Stimulated activated CD4-positive, alpha-beta T cell treated with anti-CD3 and anti-CD28 coated beads, Interleukin-15, amount 100 ng/mL, for 24 hours (primary cell): ENCODE measurements at regions not wholly inside any gene's neighbourhood (a gene's known extent, or its start where the extent isn't known, plus 50 kb on each side); places are given as distances from the start of the nearest gene placed in this dataset.
"Not testable (repeated sequence)": the region's sequence is repeated elsewhere in the genome, so short reads cannot be mapped to it uniquely, and the experiment has no call there.

Experiments
- DNase-seq: peaks from one replicate; pipeline ENCODE4 v3.0.0-alpha.2; 2020

DNA sequence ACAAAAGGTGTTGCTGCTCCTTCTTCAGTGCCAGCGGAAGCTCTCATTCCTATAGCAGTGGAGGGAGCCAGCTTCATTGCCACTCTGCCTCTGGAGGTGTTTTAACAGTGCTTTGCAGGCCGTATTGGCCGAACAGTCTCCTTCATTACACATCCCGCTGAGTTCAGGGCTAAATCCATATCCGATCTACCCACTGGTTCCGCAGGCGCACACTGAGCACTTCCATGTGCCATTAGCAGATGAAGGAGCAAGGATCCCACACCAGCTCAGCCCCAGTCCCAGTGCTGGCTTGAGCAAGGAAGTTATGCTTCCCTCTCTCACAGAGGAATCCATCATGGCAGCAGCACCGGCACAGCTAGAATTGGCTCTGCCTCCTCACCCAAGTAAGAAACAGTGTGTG lies 121.2 kb upstream of the IRX2 start:
- no peak for DNase-seq

DNA sequence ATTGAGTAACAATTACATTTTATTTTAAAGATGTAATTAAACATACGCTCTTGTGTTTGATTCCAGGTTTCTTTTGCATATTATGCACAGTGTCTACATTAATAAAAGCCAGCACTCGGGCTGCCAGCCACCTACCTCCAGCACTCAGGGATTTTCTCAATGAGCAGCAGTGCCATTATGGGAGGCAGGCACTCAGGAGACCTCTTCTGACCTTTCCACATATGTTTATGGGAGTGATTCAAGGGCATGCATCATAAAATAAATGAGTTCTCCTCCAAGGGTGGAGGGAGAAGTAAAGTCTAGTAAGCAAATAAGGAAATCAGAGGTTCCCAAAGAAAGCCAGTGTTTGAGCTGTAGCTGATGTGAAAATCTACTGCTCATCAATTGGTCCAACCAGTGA lies 119.8 kb upstream of the IRX2 start:
- no peak for DNase-seq

DNA sequence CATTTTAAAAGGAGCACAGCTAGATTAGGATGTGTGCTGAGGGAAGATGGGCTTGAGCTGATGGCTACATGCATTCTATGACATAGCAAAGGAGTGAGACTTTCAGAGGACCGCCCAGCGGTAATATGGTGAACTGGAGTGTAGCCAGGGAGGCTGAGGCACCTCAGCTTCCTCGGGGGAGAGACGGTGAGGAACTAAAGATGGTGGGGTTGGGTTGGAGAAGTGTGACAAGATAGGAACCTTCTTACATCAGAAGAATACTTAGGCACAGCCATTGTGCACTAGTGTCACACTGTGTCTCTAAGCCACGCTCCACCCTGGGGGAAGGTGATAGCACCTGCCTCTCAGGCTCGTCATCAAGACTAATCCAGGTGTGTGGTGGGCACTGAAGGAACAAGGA lies 118.0 kb upstream of the IRX2 start:
- no peak for DNase-seq

DNA sequence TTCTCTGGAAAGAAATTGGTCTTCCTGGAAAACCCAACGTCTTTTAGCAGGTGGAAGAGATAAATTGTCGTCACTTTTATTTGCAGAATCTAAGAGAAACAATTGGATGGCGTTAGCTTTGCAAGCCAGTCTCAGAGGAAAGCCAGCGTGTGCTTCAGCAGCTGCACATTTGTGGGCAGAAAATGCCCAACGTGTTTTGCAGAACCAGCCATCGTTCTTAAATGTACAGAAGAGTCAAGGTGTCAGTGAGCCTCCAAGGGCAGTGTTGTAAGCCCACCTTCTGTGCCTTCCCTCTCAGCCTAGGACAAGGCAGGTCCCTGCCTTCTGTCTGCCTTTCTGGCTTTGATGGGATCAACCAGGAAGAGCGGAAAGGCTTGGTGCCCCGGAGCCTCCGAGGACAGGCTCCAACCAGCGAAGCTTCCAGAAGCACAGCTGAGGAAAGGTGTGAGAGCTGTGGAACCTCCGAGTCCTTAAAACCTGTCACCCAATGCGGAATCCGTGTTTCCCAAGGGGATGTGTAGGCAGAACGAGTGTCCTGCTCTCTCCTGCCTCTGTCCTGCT lies 116.0 kb upstream of the IRX2 start:
- DNase-seq, result no peak

DNA sequence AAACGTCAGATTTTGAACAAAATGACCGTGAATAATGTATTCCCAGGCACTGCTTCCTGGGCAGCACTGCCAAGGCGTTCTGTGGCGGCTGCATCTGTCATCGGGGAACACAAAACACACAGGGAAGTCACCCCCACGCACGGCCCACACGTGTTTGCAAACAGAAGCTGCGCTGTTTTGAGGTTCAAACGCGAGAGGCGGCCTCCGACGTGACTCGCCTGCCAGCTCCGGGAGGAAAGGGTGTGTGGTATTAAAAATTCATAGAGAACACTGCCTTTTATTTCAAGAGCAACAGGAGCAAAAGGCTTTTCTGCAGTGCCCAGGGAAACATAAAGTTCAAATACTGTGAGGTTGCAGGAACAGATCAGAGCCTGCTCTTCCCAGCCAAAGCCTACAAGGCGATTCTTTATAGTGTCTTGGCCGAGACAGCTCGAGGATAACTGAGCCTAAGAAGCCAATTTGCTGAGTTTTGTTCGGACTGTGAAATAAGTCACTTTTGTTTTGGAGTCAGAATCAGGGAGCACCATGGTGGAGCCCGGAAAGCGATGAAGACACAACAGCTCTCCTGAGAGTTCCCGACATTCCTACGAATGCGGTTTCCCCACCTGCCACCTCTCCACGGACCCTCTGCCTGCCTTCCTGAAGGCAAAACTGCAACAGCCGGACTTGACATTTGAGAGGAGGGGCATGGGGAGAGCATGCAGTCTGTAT lies 115.3 kb upstream of the IRX2 start:
- no peak for DNase-seq

DNA sequence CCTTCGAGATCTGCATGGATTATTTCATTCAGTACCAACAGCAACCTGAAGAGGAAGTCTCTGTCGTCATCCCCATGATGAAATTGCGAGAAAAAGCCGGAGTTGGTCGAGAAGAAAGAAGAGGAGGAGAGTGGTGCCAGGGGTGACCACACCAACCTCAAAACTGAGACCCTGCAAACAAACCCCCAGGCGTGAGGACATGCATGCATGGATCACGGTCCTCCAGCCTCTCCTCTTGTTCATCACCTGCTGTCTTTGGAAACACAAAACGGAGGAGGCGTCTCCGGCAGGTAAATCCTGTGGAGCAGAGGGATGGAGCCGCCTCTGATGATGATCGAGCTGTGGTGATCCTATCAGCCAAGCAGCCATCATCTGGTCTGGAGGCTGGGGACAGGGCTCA lies 114.4 kb upstream of the IRX2 start:
- DNase-seq, result no peak

DNA sequence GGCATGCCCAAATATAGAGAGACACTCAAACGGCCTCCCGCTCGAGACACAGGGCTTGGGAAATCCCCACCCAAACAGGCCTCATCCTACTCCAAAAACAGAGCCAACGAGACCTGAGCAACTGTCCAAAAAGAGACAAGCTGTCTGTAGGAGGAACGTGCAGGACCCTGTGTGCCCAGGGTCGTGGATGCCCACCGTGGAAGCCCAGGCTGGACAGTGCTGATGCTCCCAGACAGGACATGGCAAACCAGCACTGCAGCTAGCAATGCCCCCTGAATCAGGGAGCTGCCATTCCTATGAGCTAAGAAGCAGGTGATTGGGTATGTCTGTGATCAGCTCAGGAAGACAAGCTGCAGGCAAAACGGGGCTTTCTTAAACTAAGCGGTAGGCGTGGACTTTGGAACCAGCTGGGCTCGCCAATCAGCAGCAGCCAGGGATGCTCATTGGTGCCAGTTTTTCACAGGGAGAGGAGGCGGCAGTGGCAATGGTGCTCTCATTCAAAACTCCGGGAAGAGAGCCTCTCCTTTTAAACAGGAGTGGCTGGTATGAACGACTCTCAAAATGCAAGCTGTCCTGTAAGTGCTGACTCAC lies 113.1 kb upstream of the IRX2 start:
- DNase-seq, result no peak

DNA sequence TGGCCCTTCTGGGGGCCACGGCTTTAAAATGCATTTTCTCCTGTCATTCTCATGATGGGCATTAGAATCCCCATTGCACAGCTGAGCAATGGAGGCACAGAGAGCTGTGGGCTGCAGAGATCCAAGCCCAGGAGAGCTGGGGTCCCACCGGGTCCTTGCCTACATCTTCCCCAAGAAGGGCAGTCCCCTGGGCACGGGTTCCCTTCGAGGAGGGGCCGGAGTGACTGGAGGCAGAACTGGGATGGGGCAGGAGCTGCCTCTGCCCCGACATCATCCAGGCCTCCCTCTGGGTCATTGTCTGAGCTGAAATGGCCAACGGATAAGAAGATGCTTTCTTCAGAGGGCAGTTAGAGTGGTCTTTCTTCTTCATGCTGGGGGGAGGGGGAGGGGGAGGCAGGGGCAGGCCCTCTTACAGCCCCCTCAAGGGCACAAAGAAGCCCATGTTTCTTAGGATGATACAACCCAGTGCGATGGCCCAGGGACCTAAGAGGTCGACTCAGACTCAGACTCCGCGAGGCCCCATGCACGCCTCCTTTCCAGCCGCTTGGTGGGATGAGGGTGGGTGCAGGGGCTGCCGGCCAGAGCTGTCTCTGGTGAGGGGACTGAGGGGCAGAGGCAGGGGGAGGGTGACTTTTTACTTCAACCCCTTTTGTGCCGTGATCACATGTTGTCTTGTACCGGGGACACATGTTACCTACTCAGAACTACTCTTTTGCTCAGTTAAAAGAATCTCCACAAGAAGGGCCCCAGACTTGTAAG lies 112.4 kb upstream of the IRX2 start:
- no peak for DNase-seq

DNA sequence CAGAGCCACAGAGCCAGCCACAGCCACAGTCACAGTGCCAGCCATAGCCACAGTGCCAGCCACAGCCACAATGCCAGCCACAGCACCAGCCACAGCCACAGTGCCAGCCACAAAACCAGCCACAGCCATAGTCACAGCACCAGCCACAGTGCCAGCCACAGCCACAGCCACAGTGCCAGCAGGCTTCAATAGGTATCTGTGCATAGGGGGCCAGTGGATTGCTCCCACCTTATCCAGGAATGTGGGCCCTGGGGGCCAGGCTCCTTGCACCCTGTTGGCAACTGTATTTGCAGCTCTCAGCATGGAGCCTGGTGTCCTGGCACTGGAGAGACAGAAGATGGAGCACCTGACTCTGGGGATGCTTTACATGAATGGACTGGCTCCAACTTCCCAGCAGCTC lies 111.7 kb upstream of the IRX2 start:
- DNase-seq, result no peak

DNA sequence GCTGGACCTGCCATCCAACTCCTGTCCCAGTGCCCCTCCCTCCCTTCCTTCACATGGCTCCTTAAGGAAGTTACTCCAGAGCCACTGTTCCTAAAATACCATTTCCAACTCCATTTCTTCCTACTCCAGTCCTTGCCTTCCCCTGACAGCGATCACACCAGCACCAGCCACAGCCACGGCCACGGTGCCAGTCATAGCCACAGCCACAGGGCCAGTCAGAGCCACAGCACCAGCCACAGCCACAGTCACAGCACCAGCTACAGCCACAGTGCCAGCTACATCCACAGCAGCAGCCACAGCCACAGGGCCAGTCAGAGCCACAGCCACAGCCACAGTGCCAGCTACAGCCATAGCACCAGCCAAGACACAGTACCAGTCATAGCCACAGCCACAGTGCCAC lies 110.7 kb upstream of the IRX2 start:
- DNase-seq, result not testable (repeated sequence)

DNA sequence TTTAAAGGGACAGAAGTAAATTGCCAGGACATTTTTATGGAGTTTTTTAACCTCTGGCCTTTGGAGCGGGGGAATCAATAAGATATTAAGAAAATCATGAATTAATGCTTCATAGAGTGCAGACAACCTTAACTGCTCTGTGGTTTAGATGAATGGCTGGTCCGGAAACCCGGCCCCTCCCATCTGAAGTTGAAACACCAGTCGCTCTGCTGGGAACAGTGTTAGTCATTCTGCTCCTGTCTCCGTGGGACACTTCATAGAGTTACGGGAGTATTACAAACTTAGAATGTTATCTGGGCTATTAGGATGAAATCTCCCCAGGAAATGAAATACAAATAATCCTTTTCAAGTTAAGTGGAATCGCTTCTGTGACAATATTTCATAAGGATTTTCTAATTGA lies 110.1 kb upstream of the IRX2 start:
- DNase-seq, result no peak

DNA sequence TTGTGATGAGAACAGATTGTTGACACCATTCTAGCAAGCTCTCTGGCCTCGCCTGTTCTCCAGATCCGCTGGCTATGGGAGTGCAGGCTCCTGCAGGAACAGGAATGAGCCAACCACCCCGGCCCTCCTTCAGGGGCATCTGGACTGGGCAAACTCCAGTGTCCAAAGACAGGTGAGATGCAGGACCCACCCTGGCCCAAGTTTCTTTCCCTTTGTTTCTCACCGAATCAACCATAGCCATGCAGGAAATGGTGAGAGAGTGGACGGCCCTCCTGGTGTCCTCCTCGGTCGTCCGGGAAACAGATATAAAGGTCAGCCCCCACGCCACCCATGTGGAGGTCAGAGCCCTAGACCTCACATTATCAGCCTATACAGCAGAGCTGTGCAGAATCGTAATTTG lies 108.6 kb upstream of the IRX2 start:
- no peak for DNase-seq

DNA sequence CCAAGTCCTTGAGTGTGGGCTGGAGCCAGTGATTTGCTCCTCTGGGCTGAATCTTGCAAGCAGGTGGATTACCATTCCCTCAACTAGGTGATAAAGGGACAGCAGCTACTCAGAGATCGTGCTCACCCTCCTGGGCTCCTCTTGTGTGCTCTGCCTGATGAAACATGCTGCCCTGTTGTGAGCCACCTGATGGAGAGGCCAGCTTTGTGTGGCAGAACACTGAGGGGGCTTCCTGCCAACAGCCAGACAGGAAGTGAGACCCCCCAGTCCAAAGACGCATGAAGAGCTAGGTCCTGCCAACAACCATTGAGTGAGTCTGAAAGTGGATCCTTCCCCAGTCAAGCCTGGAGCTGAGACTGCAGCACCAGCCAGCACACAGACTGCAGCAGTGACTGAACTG lies 106.4 kb upstream of the IRX2 start:
- no peak for DNase-seq

DNA sequence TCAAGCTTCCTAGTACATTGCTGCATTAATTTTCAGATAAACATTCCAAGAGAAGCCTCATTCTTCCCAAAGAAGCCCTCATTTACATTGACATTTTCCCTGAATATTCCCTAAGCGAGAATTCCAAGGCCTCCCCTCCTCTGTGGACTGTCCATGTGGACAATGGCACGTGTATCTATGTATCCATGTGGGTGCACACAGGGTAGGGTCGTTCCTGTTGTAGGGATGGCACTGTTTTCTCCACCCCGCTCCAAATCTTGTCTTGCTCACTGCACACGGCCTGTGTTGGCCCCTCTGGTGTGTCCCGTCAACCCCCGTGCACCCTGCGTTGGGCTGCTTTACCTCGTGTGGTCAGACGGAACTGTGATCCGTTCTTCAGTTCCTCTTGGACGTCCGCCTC lies 104.7 kb upstream of the IRX2 start:
- no peak for DNase-seq

DNA sequence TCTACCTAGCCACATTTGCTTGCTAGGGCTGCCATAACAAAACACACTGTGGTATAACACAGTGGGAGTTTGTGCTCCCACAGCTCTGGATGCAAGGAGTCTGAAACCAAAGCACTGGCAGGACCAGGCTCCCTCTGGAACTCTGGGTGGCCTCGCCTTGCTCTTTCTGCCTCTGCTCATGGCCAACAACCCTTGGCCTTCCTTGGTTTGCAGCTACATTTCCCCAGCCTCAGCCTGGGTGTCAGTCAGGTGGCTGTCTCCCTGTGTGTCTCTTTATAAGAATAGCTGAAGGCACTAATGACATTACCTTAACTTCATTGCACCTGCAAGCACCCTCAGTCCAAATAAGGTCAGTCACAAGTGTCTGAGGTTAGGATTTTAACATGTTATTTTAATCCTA lies 101.0 kb upstream of the IRX2 start:
- DNase-seq, result no peak

DNA sequence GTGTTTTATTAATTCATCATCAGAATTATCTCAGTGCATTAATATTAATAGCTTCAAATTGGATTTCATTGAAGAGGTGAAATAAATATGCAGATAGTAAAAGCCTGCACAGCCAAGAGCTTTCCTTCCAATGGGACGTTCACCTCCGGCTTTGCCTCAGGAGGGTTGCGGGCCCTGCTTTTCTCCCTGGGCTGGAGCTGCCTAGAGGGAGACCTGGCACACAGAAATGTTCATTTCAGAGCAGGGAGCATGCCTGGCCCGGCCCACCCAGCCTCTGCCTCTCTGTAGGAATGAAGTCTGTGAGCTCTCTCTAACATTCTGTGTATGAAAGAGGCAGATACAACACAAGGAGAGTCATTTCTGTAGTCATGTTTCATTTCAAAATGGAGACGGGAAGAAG lies 100.4 kb upstream of the IRX2 start:
- DNase-seq, result no peak

DNA sequence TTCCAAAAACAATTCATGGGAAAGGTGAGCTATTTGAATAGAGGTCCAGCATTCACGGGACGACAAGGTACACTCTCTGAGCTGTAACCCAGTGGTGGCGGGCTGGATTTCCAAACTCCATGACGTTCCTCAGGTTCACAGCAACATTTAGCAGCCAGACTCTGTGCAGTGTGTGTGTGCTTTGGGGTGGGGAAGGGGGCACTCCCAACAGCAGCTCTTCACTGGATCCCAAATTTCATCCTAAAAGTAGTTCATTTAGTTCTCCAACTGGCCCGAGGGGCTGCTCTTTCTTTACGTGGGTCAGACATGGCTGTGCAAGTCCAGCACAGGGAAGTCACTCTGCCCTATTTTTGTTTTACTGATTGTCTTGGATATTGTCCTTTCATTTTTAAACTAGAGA lies 98.0 kb upstream of the IRX2 start:
- DNase-seq, result no peak

DNA sequence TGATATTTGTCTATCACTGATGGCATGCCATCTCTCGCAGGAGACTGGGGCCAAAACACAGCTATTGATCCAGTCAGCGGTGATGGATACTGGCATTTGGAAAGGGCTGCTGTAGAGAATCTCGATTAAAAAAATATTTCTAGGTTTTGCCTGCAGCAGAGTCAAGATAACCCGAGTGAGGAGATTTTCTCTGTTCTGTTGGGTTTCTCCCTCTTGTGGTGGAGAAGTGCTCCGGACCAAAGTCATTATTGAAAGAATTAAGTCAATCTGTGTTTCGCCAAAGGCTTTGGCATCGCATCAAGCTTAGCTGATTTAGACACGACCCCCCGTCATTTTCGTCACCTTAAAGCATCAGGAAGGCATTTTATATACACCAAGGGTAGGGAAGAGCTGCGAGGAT lies 97.1 kb upstream of the IRX2 start:
- DNase-seq, result no peak

DNA sequence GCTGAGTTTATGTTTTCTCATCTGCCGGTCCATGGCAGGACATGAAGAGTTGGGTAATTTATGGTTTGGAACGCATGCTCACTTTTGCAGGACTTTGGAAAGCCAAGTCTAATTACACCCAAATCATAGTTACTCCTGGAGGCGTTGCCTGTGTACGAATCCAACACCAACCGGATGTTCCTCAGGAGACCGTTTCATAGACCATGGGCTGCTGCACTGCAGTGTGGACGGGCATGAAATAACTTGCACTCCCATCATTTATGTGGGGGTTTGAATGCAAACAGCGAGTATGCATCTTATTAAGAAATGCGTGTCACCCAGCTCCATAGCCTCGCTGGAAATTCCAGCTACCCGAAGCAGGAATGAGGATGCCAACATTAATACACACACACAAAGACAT lies 96.1 kb upstream of the IRX2 start:
- DNase-seq, result no peak

DNA sequence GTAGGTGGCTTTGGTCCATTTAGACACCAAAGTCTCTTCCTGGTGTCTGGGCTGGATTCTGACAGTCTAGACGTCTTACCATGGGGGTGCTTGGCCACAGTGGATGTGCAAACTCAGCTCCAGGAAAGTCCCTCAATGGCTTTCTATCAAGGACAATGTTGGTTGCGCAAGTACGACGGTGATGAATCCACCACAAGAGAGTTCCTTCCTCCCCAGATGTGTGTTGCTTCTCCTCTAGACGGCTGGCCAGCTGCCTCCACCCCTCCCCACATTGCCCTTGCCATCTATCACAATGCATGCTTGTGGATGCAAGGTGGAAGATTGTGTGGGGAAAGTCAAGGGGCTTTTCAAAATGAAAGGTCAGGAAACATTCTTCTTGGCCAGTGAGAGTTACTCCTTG lies 89.7 kb upstream of the IRX2 start:
- no peak for DNase-seq

DNA sequence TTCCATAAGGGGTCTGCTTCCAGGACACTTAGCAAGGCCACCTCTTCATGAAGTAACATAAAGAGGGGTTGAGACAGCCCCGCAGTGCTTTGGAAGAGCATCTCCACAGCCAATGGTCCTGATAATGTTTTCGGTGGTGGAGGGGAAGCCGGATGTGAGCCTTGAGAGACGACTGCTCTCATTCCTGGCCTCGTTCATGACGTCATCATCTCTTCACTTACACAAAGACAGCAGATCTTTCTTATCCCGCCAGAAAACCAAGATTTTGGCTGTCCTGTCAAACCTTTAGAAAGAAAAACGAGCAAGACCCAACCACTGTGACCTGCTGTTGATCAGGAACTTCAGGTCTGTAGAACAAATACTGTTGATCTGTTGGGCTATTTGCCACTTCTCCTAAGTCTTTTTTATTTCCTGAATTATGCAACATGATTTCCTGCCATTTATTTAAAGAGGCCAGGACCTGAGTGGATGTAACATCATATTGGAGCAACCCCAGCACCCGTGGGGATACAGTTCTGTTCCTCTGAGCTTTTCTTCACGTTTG lies 89.0 kb upstream of the IRX2 start:
- no peak for DNase-seq

DNA sequence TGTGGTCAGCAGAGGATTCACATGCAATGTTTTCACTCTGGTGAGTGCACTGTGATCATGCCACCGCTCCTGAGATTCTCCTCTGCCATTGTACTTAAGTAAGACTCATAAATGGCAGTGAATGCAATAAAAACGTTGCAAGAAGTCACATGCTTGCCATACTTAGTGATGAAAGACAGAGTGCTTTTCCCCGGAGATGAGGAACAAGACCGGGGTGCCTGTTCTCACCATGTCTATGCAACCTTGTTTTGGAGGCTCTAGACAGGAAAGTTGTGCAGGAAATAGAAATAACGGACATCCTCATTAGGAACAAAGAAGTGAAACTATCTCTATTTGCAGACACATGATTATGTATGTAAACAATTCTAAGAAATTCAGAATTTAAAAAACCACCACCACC lies 84.7 kb upstream of the IRX2 start:
- no peak for DNase-seq

DNA sequence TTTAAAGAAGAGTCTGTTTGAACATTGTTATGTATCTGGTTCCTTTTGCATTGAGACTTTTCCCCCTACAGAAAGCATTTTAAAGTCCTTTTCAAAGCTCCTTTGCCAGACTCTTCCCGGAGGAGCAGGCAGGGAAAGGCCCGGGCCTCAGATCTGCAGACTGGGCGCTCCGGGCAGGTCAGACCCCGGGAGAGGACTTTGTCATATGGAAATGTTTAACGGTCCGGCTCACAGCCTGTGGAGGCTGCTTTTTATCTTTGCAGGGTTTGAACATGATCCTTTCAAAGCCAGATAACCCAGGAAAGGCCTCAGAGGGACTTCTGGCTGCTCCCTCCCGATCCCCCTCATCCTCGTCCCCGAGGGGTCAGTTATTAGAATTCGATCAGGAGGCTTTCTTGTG lies 82.1 kb upstream of the IRX2 start:
- DNase-seq, result no peak

DNA sequence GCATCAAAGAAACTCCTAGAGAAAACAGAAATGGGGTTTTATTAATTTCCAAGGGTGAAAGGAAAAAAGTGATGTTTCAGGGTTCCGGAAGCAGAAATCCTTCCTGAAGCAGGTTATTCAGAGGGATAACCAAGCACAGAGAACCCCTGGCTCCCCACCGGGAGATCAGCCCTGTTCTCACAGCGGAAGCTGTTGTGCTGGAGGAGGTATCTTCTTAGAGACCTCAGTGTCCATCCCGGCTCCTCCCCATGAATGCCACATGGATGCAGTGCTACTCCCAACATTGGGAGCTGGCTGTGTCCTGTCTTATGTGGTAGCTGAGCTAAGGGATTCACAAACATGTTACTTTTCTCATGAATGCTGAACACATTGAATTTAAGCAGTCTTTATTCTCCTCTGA lies 80.9 kb upstream of the IRX2 start:
- no peak for DNase-seq
